ENCODE measurements at regions not wholly inside any gene's neighbourhood (a gene's known extent, or its start where the extent isn't known, plus 50 kb on each side); places are given as distances from the start of the nearest gene placed in this dataset.

DNA sequence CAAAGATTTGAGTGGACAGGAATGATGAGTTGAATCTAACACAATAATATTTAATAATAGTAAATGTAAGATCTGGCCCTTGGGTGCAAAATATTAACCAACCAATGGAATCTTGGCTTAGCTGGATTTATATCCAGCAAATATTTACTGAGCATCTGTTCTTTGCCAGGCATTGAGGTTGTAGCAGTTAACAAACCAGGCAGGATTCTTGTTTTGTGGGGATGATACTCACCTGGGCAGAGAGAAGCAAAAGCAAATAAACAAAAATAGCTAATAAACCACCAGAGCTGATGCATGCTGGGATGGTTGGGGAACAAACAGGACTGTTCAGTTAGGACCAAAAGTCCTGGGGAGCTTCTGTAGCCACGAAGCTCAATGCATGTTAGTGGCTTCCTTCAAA is 84.1 kb upstream of the CDH13 start:
- Histone ChIP-seq H2BK20ac (ENCODE audit: low read depth, low read length) (no peak overlapping the region), H3K4me2 (ENCODE audit: low read depth, low read length) (no peak overlapping the region), H3K4me1 (ENCODE audit: control insufficient read depth, insufficient read depth, low read length) (no peaks in the 10 kb centered on the region), H2BK5ac (ENCODE audit: low read depth, low read length, poor library complexity, severe bottlenecking) (no peak overlapping the region), H3K27ac (ENCODE audit: insufficient read depth, low read length) (no peak overlapping the region), H2AFZ (replicated peaks; ENCODE audit: low read length, poor library complexity) (no peak overlapping the region), H3K9me3 (ENCODE audit: control insufficient read depth, insufficient read depth, low read length) (no peaks in the 10 kb centered on the region), H3K36me3 (ENCODE audit: control insufficient read depth, insufficient read depth, low read length) (no peaks in the 10 kb centered on the region), H3K56ac (ENCODE audit: extremely low read depth, insufficient read depth, low read length) (no peak overlapping the region), H3K18ac (ENCODE audit: low read depth, low read length) (no peak overlapping the region), H3K14ac (replicated peaks; ENCODE audit: low read depth, low read length) (no peak overlapping the region), H4K20me1 (ENCODE audit: insufficient read depth, low read length) (no peaks in the 10 kb centered on the region), H3K4me3 (ENCODE audit: insufficient read depth, low read depth, low read length) (no peak overlapping the region), H3K4ac (ENCODE audit: low read depth, low read length) (no peak overlapping the region), H2BK15ac (ENCODE audit: low read depth, low read length) (no peak overlapping the region), H2BK120ac (ENCODE audit: low read depth, low read length) (no peak overlapping the region), H3K23ac (ENCODE audit: low read depth, low read length) (no peak overlapping the region), H3K79me1 (ENCODE audit: low read depth in 1 of 2, low read length in 2 of 2) (no peaks in the 10 kb centered on the region), H4K8ac (ENCODE audit: low read depth in 2 of 2, low read length in 2 of 2) (no peak overlapping the region), H2AK9ac (replicated peaks; ENCODE audit: low read depth, low read length, poor library complexity) (no peak overlapping the region), H3K27me3 (ENCODE audit: control insufficient read depth, insufficient read depth, low read length) (peaks cover 7% of the 10 kb centered on the region), H4K91ac (ENCODE audit: insufficient read depth, low read depth, low read length) (no peak overlapping the region), H3K9me1 (ENCODE audit: insufficient read depth, low read length) (no peaks in the 10 kb centered on the region), H4K5ac (ENCODE audit: low read depth, low read length) (no peak overlapping the region), H2AK5ac (ENCODE audit: low read depth, low read length) (no peak overlapping the region), H3K9ac (ENCODE audit: low read depth, low read length) (no peak overlapping the region)
- ATAC-seq (ENCODE audit: low read depth) (no peak), DNase-seq (no peak)
- intact Hi-C loops (cut with micrococcal nuclease): no loop called here
- dilution Hi-C loops (cut with HindIII; ENCODE audit: low sequenced_read_pairs, unreplicated experiment): no loop called here
- no peak for TF ChIP-seq NFE2L2 (IDR thresholded peaks at IDR 0.05; ENCODE audit: low read depth, low read length)
- TF ChIP-seq MAZ (IDR thresholded peaks at IDR 0.05; ENCODE audit: borderline replicate concordance, low read depth, low read length): no peak
- TF ChIP-seq MAFK (IDR thresholded peaks at IDR 0.05; ENCODE audit: low read depth, low read length): no peak
- TF ChIP-seq RCOR1 (IDR thresholded peaks at IDR 0.05; ENCODE audit: insufficient replicate concordance, low read length): no peak
- TF ChIP-seq RAD21 (IDR thresholded peaks at IDR 0.05; ENCODE audit: low read length): no peak
- TF ChIP-seq CEBPB (IDR thresholded peaks at IDR 0.05; ENCODE audit: low read depth, low read length): no peak
- TF ChIP-seq, protein P1, sequence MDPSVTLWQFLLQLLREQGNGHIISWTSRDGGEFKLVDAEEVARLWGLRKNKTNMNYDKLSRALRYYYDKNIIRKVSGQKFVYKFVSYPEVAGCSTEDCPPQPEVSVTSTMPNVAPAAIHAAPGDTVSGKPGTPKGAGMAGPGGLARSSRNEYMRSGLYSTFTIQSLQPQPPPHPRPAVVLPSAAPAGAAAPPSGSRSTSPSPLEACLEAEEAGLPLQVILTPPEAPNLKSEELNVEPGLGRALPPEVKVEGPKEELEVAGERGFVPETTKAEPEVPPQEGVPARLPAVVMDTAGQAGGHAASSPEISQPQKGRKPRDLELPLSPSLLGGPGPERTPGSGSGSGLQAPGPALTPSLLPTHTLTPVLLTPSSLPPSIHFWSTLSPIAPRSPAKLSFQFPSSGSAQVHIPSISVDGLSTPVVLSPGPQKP (IDR thresholded peaks at IDR 0.05; ENCODE audit: borderline replicate concordance, low read depth, low read length): no peak
- no peak for TF ChIP-seq BHLHE40 (IDR thresholded peaks at IDR 0.05; ENCODE audit: low read depth, low read length)
- TF ChIP-seq, protein P2, sequence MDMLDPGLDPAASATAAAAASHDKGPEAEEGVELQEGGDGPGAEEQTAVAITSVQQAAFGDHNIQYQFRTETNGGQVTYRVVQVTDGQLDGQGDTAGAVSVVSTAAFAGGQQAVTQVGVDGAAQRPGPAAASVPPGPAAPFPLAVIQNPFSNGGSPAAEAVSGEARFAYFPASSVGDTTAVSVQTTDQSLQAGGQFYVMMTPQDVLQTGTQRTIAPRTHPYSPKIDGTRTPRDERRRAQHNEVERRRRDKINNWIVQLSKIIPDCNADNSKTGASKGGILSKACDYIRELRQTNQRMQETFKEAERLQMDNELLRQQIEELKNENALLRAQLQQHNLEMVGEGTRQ (IDR thresholded peaks at IDR 0.05; ENCODE audit: low read depth, low read length): no peak
- in situ Hi-C loops (cut with MboI; ENCODE audit: low sequenced_read_pairs): no loop called here
- POLR2A ChIA-PET (ENCODE audit: unreplicated experiment): no interaction called here
- WGBS, 2 experiments (ENCODE audit: extremely low coverage in 2 of 2, insufficient read length in 1 of 2): 0% methylated on average over 1 of the region's 1 CpG; no CpG with 5 or more reads in 1 of the 2 experiments
- no TSS peak for BruUV-seq (replicated peaks)
- CTCF ChIA-PET: no interaction called here
